ENCODE measurements at regions not wholly inside any gene's neighbourhood (a gene's known extent, or its start where the extent isn't known, plus 50 kb on each side); places are given as distances from the start of the nearest gene placed in this dataset.

- no peak for TF ChIP-seq PRDM4 (tag by site-specific recombination; IDR thresholded peaks at IDR 0.05)
- peak; percentile 19 for TF ChIP-seq SETDB1 (IDR thresholded peaks at IDR 0.05; ENCODE audit: insufficient read length, low read length)
- TF ChIP-seq ZNF596 (tag by site-specific recombination; IDR thresholded peaks at IDR 0.05): no peak
- no peak for TF ChIP-seq ZBTB11 (tag by site-specific recombination; conservative IDR thresholded peaks at IDR 0.05; ENCODE audit: low read depth)
- no peak for TF ChIP-seq ZNF404 (tag by site-specific recombination; IDR thresholded peaks at IDR 0.05)
- TF ChIP-seq ZNF555 (tag by site-specific recombination; conservative IDR thresholded peaks at IDR 0.05): no peak
- TF ChIP-seq PRDM6 (tag by site-specific recombination; IDR thresholded peaks at IDR 0.05): no peak
- TF ChIP-seq GLI4 (tag by site-specific recombination; IDR thresholded peaks at IDR 0.05): no peak
- Histone ChIP-seq H3K27ac (ENCODE audit: extremely low read depth, low read depth, low read length) (no peak overlapping the region), H3K4me1 (ENCODE audit: control insufficient read depth, insufficient read depth, low read length) (peaks cover 2% of the 10 kb centered on the region; the same call in 1 of the 2 replicates), H3K36me3 (ENCODE audit: control insufficient read depth in 2 of 2, insufficient read depth in 1 of 2, low read length in 2 of 2) (no peaks in the 10 kb centered on the region), H3K4me3 (ENCODE audit: low read depth, low read length) (no peak overlapping the region), H3K9me3 (ENCODE audit: control insufficient read depth, insufficient read depth, low read depth, low read length) (no peaks in the 10 kb centered on the region)
- CTCF ChIA-PET: no interaction called here
- POLR2A ChIA-PET: no interaction called here
These were observed 258.9 kb upstream of the RARB start for GRCh38 chr3:25169151-25169550.

- H3K27ac ChIP-seq (ENCODE audit: extremely low read depth, low read depth, low read length): no peak overlapping the region
- POLR2A ChIA-PET: no interaction called here
- H3K9me3 ChIP-seq (ENCODE audit: control insufficient read depth, insufficient read depth, low read depth, low read length): no peaks in the 10 kb centered on the region
- CTCF ChIA-PET: no interaction called here
- no peaks in the 10 kb centered on the region for H3K36me3 ChIP-seq (ENCODE audit: control insufficient read depth in 2 of 2, insufficient read depth in 1 of 2, low read length in 2 of 2)
- no peak overlapping the region for H3K4me3 ChIP-seq (ENCODE audit: low read depth, low read length)
- peaks cover 2% of the 10 kb centered on the region; the same call in 1 of the 2 replicates for H3K4me1 ChIP-seq (ENCODE audit: control insufficient read depth, insufficient read depth, low read length)
- no peak for TF ChIP-seq ZNF560 (tag by site-specific recombination; IDR thresholded peaks at IDR 0.05; ENCODE audit: borderline replicate concordance)
- TF ChIP-seq ZNF488 (tag by site-specific recombination; IDR thresholded peaks at IDR 0.05): no peak
- no peak for TF ChIP-seq ZNF501 (tag by site-specific recombination; IDR thresholded peaks at IDR 0.05)
- TF ChIP-seq ZNF10 (tag by site-specific recombination; IDR thresholded peaks at IDR 0.05): no peak
- TF ChIP-seq ZNF19 (tag by site-specific recombination; IDR thresholded peaks at IDR 0.05; ENCODE audit: low read depth): no peak
- no peak for TF ChIP-seq ZNF48 (tag by site-specific recombination; IDR thresholded peaks at IDR 0.05)
- TF ChIP-seq ZNF785 (tag by site-specific recombination; IDR thresholded peaks at IDR 0.05): no peak
- TF ChIP-seq ZNF112 (tag by site-specific recombination; IDR thresholded peaks at IDR 0.05): no peak
- TF ChIP-seq ZNF473 (tag by site-specific recombination; IDR thresholded peaks at IDR 0.05): no peak
- TF ChIP-seq ZNF76 (tag by site-specific recombination; IDR thresholded peaks at IDR 0.05; ENCODE audit: borderline replicate concordance, low read depth): no peak
- TF ChIP-seq SP7 (tag by site-specific recombination; IDR thresholded peaks at IDR 0.05): no peak
- no peak for TF ChIP-seq CTCF (tag by site-specific recombination; IDR thresholded peaks at IDR 0.05)
- no peak for TF ChIP-seq ZNF747 (tag by site-specific recombination; IDR thresholded peaks at IDR 0.05)
- no peak for TF ChIP-seq ZSCAN4 (tag by site-specific recombination; IDR thresholded peaks at IDR 0.05)
- no peak for TF ChIP-seq ZNF23 (tag by site-specific recombination; IDR thresholded peaks at IDR 0.05; ENCODE audit: borderline replicate concordance)
These were observed 258.0 kb upstream of the RARB start for GRCh38 chr3:25170021-25170420.

All from HEK293 (cell line).